Neutrophil (primary cell): ENCODE measurements at regions not wholly inside any gene's neighbourhood (a gene's known extent, or its start where the extent isn't known, plus 50 kb on each side); places are given as distances from the start of the nearest gene placed in this dataset.
"Not testable (repeated sequence)": the region's sequence is repeated elsewhere in the genome, so short reads cannot be mapped to it uniquely, and the experiment has no call there.

Source experiments
- H3K27ac ChIP-seq: fragments of 200-600 bp; sonication (generic); 2 replicates; pipeline ENCODE4 v1.5.1; 2016; ENCODE audit warnings: mild to moderate bottlenecking, moderate library complexity
- H3K27me3 ChIP-seq: fragments of 200-600 bp; sonication (generic); 2 replicates; pipeline ENCODE4 v1.6.0; 2016; ENCODE audit warnings: mild to moderate bottlenecking
- H3K36me3 ChIP-seq: fragments of 200-600 bp; sonication (generic); 2 replicates; pipeline ENCODE4 v1.5.1; 2017
- H3K4me1 ChIP-seq, 2 experiments: fragments of 200-600 bp in 1 of 2; sonication (generic) in 1 of 2; 1 replicate in 1 of 2; 2 replicates in 1 of 2; pipeline versions ENCODE4 v1.5.1 to v1.6.1; 2013 to 2016; ENCODE audit warnings: low read depth in 1 of 2, low read length in 1 of 2, mild to moderate bottlenecking in 1 of 2, moderate library complexity in 1 of 2; ENCODE audit not compliant: control insufficient read depth in 1 of 2, insufficient read depth in 1 of 2
- H3K4me3 ChIP-seq, 2 experiments: fragments of 200-600 bp in 1 of 2; sonication (generic) in 1 of 2; 1 replicate in 1 of 2; 2 replicates in 1 of 2; pipeline ENCODE4 v1.5.1; 2013 to 2016; ENCODE audit warnings: low read depth in 1 of 2, low read length in 1 of 2, mild to moderate bottlenecking in 1 of 2, moderate library complexity in 1 of 2
- H3K9me3 ChIP-seq: fragments of 200-600 bp; sonication (generic); 2 replicates; pipeline ENCODE4 v1.5.1; 2016
- CTCF ChIP-seq: fragments of 200-600 bp; sonication (generic); IDR thresholded peaks from 2 replicates; pipeline ENCODE4 v1.5.1; 2016; ENCODE audit warnings: antibody characterized with exemption

- Histone ChIP-seq H3K4me3 (no peak overlapping the region), H3K4me1 (no peaks in the 10 kb centered on the region), H3K27me3 (no peaks in the 10 kb centered on the region), H3K27ac (no peak overlapping the region), H3K9me3 (no peaks in the 10 kb centered on the region), H3K36me3 (no peaks in the 10 kb centered on the region)
- no peak for TF ChIP-seq CTCF
These were observed 1567.2 kb upstream of the PRR20A start for GRCh38 chr13:55573565-55573964.

GRCh38 chr13:55576389-55576788 lies 1564.3 kb upstream of the PRR20A start:
- Histone ChIP-seq H3K27ac (no peak overlapping the region), H3K9me3 (no peaks in the 10 kb centered on the region), H3K36me3 (no peaks in the 10 kb centered on the region), H3K27me3 (no peaks in the 10 kb centered on the region), H3K4me3 (no peak overlapping the region), H3K4me1 (no peaks in the 10 kb centered on the region)
- TF ChIP-seq CTCF: no peak

- Histone ChIP-seq H3K27me3 (no peaks in the 10 kb centered on the region), H3K27ac (no peak overlapping the region), H3K36me3 (no peaks in the 10 kb centered on the region), H3K4me1 (no peaks in the 10 kb centered on the region), H3K4me3 (no peak overlapping the region), H3K9me3 (no peaks in the 10 kb centered on the region)
- TF ChIP-seq CTCF: no peak
These were observed 1563.5 kb upstream of the PRR20A start for GRCh38 chr13:55577082-55577846.

GRCh38 chr13:55577847-55578210 lies 1562.9 kb upstream of the PRR20A start:
- Histone ChIP-seq H3K4me1 (no peaks in the 10 kb centered on the region), H3K9me3 (no peaks in the 10 kb centered on the region), H3K27ac (no peak overlapping the region), H3K27me3 (no peaks in the 10 kb centered on the region), H3K4me3 (no peak overlapping the region), H3K36me3 (no peaks in the 10 kb centered on the region)
- TF ChIP-seq CTCF: no peak

- H3K36me3 ChIP-seq, H3K9me3 ChIP-seq, H3K4me3 ChIP-seq, H3K27ac ChIP-seq, H3K4me1 ChIP-seq, H3K27me3 ChIP-seq: not testable (repeated sequence)
These were observed 1558.4 kb upstream of the PRR20A start for GRCh38 chr13:55582294-55582693.

GRCh38 chr13:55583953-55584593 lies 1556.6 kb upstream of the PRR20A start:
- Histone ChIP-seq H3K27ac (no peak overlapping the region), H3K4me1 (no peaks in the 10 kb centered on the region), H3K4me3 (no peak overlapping the region), H3K36me3 (no peaks in the 10 kb centered on the region), H3K9me3 (no peaks in the 10 kb centered on the region), H3K27me3 (no peaks in the 10 kb centered on the region)
- TF ChIP-seq CTCF: no peak
